PC-3 (cell line): ENCODE measurements at regions not wholly inside any gene's neighbourhood (a gene's known extent, or its start where the extent isn't known, plus 50 kb on each side); places are given as distances from the start of the nearest gene placed in this dataset.

Experiments used
- ATAC-seq: fragments of 200-7000 bp; cut with Tn5 transposase; 2 replicates; pipeline ENCODE4 v1.9.1; 2020; ENCODE audit warnings: mild to moderate bottlenecking, moderate library complexity
- BruUV-seq: library from RNA; stranded (reverse); fragments of 400-500 nt; replicated peaks from 2 replicates; lab custom pipeline; 2021; lab: Mats Ljungman, UMichigan
- CTCF ChIA-PET: fragments of 300-600 bp; sonication (Branson Sonifier 250); formaldehyde crosslinking; loops from one replicate; lab custom pipeline; 2022; ENCODE audit warnings: antibody characterized with exemption; lab: Charles Lee
- POLR2A ChIA-PET: fragments of 300-600 bp; sonication (Branson Sonifier 250); formaldehyde crosslinking; loops from one replicate; lab custom pipeline; 2022; ENCODE audit warnings: antibody characterized with exemption; ENCODE audit not compliant: unreplicated experiment; lab: Charles Lee
- DNase-seq: peaks from one replicate; pipeline ENCODE4 v3.0.0-alpha.2; 2015
- H2AFZ ChIP-seq: fragments of 300-600 bp; sonication (generic); 2 replicates; pipeline ENCODE4 v1.6.0; 2016; ENCODE audit warnings: antibody characterized with exemption, low read length
- H3F3A ChIP-seq: fragments of 300-600 bp; sonication (generic); one replicate; pipeline ENCODE4 v1.6.0; 2017; ENCODE audit warnings: antibody characterized with exemption, low read length, control low read depth, mild to moderate bottlenecking; ENCODE audit not compliant: unreplicated experiment
- H3K27ac ChIP-seq: fragments of 300-600 bp; sonication (generic); 2 replicates; pipeline ENCODE4 v1.5.1; 2016; ENCODE audit warnings: mild to moderate bottlenecking, low read length
- H3K27me3 ChIP-seq: fragments of 300-600 bp; sonication (generic); 2 replicates; pipeline ENCODE4 v1.6.1; 2016; ENCODE audit warnings: low read length, mixed read lengths
- H3K36me3 ChIP-seq: fragments of 300-600 bp; sonication (generic); 2 replicates; pipeline ENCODE4 v1.6.1; 2016; ENCODE audit warnings: low read depth, mixed run types, low read length, mixed read lengths
- H3K4me1 ChIP-seq: fragments of 300-600 bp; sonication (generic); 2 replicates; pipeline ENCODE4 v1.5.1; 2016; ENCODE audit warnings: low read length; ENCODE audit not compliant: insufficient read depth
- H3K4me2 ChIP-seq: fragments of 300-600 bp; sonication (generic); 2 replicates; pipeline ENCODE4 v1.6.0; 2016; ENCODE audit warnings: low read length
- H3K4me3 ChIP-seq: fragments of 300-600 bp; sonication (generic); 2 replicates; pipeline ENCODE4 v1.5.1; 2016; ENCODE audit warnings: mild to moderate bottlenecking, low read length, mixed read lengths
- H3K79me2 ChIP-seq: fragments of 300-600 bp; sonication (generic); 2 replicates; pipeline ENCODE4 v1.6.1; 2017; ENCODE audit warnings: low read length, mixed read lengths
- H3K9ac ChIP-seq: fragments of 300-600 bp; sonication (generic); 2 replicates; pipeline ENCODE4 v1.6.0; 2016; ENCODE audit warnings: mild to moderate bottlenecking, low read length
- H3K9me2 ChIP-seq: fragments of 300-600 bp; sonication (generic); replicated peaks from 2 replicates; pipeline ENCODE4 v1.6.1; 2016; ENCODE audit warnings: mixed run types, low read length, mixed read lengths
- H3K9me3 ChIP-seq: fragments of 300-600 bp; sonication (generic); 2 replicates; pipeline ENCODE4 v1.6.1; 2016; ENCODE audit warnings: low read length, mixed read lengths
- H4K20me1 ChIP-seq: fragments of 300-600 bp; sonication (generic); 2 replicates; pipeline ENCODE4 v1.6.1; 2016; ENCODE audit warnings: low read length, mixed read lengths
- CTCF ChIP-seq: fragments of 300-600 bp; sonication (generic); conservative IDR thresholded peaks from 2 replicates; pipeline ENCODE4 v1.5.1; 2017; ENCODE audit warnings: antibody characterized with exemption, low read depth, mild to moderate bottlenecking, low read length
- EZH2 ChIP-seq: fragments of 300-600 bp; sonication (generic); IDR thresholded peaks from one replicate; pipeline ENCODE4 v1.6.1; 2017; ENCODE audit warnings: antibody characterized with exemption, mild to moderate bottlenecking, low read length; ENCODE audit not compliant: unreplicated experiment
- EZH2phosphoT487 ChIP-seq: fragments of 300-600 bp; sonication (generic); IDR thresholded peaks from 2 replicates; pipeline ENCODE4 v1.6.1; 2018; ENCODE audit warnings: mild to moderate bottlenecking, antibody characterized with exemption, low read length, borderline replicate concordance
- intact Hi-C: fragments of 100-400 bp; cut with micrococcal nuclease; formaldehyde crosslinking; loops from 2 replicates; pipeline ENCODE4 v1.9.0; 2023

- Histone ChIP-seq H3K4me3 (no peak overlapping the region), H3K36me3 (no peaks in the 10 kb centered on the region), H3K79me2 (no peaks in the 10 kb centered on the region), H3K9me3 (no peaks in the 10 kb centered on the region), H2AFZ (no peak overlapping the region), H3K4me2 (no peak overlapping the region), H3F3A (no peaks in the 10 kb centered on the region), H3K9me2 (no peaks in the 10 kb centered on the region), H3K9ac (no peak overlapping the region), H3K4me1 (no peaks in the 10 kb centered on the region), H3K27ac (no peak overlapping the region), H3K27me3 (no peaks in the 10 kb centered on the region), H4K20me1 (no peaks in the 10 kb centered on the region)
- BruUV-seq = no TSS peak
- intact Hi-C loops = no loop called here
- ATAC-seq (no peak), DNase-seq (peak; percentile 11)
- TF ChIP-seq EZH2 = no peak
- no peak for TF ChIP-seq EZH2phosphoT487
- TF ChIP-seq CTCF = no peak
- CTCF ChIA-PET = no interaction called here
- POLR2A ChIA-PET = no interaction called here
Measured at GRCh38 chr2:161085149-161085548, 75.1 kb upstream of the TANK start.

- H3K4me1 ChIP-seq = no peaks in the 10 kb centered on the region
- ChIA-PET POLR2A (no interaction called here), CTCF (no interaction called here)
- no peak overlapping the region for H3K9ac ChIP-seq
- ATAC-seq (no peak), DNase-seq (no peak)
- H3K4me3 ChIP-seq = no peak overlapping the region
- no peaks in the 10 kb centered on the region for H3K27me3 ChIP-seq
- no peak overlapping the region for H3K4me2 ChIP-seq
- no TSS peak for BruUV-seq
- H4K20me1 ChIP-seq = no peaks in the 10 kb centered on the region
- H2AFZ ChIP-seq = no peak overlapping the region
- no peaks in the 10 kb centered on the region for H3K36me3 ChIP-seq
- no peaks in the 10 kb centered on the region for H3K79me2 ChIP-seq
- no peak overlapping the region for H3K27ac ChIP-seq
- intact Hi-C loops = no loop called here
- no peaks in the 10 kb centered on the region for H3K9me3 ChIP-seq
- no peaks in the 10 kb centered on the region for H3K9me2 ChIP-seq
- no peaks in the 10 kb centered on the region for H3F3A ChIP-seq
- no peak for TF ChIP-seq CTCF
- TF ChIP-seq EZH2 = no peak
- TF ChIP-seq EZH2phosphoT487 = no peak
Measured at GRCh38 chr2:161088658-161089350, 71.4 kb upstream of the TANK start.

GRCh38 chr2:161090411-161090810 is 69.8 kb upstream of the TANK start:
- Histone ChIP-seq H3K4me2 (no peak overlapping the region), H2AFZ (no peak overlapping the region), H3K27ac (no peak overlapping the region), H3K36me3 (no peaks in the 10 kb centered on the region), H3K4me3 (no peak overlapping the region), H3K4me1 (no peaks in the 10 kb centered on the region), H4K20me1 (no peaks in the 10 kb centered on the region), H3K27me3 (no peaks in the 10 kb centered on the region), H3K79me2 (no peaks in the 10 kb centered on the region), H3K9me2 (no peaks in the 10 kb centered on the region), H3K9me3 (no peaks in the 10 kb centered on the region), H3K9ac (no peak overlapping the region), H3F3A (no peaks in the 10 kb centered on the region)
- no peak for DNase-seq
- TF ChIP-seq CTCF (no peak), EZH2phosphoT487 (no peak), EZH2 (no peak)
- ChIA-PET POLR2A (no interaction called here), CTCF (no interaction called here)
- intact Hi-C loops = no loop called here
- ATAC-seq = no peak
- no TSS peak for BruUV-seq
